ENCODE measurements at regions not wholly inside any gene's neighbourhood (a gene's known extent, or its start where the extent isn't known, plus 50 kb on each side); places are given as distances from the start of the nearest gene placed in this dataset.

DNA sequence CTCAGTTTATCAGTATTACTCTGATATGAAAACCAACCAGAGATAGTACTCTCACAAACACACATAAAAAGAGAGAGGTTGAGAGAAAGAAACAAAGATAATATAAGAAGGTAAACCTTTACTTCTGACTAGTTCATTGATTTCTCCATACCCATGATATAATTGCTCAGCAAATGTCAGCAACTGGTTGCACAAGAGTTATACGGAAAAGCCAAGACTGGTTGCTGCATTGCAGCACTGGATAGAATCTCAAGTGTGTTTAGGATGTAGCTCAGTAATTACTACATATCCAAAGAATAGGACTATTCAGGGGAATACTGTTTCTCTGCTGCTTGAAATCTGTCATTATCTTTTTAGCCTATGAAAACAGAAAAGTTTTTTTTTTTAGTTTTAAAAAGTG is 1332.8 kb downstream of the OLFM4 start:
- TF ChIP-seq, protein P1, sequence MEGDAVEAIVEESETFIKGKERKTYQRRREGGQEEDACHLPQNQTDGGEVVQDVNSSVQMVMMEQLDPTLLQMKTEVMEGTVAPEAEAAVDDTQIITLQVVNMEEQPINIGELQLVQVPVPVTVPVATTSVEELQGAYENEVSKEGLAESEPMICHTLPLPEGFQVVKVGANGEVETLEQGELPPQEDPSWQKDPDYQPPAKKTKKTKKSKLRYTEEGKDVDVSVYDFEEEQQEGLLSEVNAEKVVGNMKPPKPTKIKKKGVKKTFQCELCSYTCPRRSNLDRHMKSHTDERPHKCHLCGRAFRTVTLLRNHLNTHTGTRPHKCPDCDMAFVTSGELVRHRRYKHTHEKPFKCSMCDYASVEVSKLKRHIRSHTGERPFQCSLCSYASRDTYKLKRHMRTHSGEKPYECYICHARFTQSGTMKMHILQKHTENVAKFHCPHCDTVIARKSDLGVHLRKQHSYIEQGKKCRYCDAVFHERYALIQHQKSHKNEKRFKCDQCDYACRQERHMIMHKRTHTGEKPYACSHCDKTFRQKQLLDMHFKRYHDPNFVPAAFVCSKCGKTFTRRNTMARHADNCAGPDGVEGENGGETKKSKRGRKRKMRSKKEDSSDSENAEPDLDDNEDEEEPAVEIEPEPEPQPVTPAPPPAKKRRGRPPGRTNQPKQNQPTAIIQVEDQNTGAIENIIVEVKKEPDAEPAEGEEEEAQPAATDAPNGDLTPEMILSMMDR (IDR thresholded peaks at IDR 0.05; ENCODE audit: poor library complexity, severe bottlenecking): no peak
- TF ChIP-seq EZH2 (IDR thresholded peaks at IDR 0.05; ENCODE audit: borderline replicate concordance, insufficient read depth, low read length, poor library complexity, severe bottlenecking): no peak
- TF ChIP-seq RAD21 (conservative IDR thresholded peaks at IDR 0.05): no peak
- no peak for TF ChIP-seq MXI1 (conservative IDR thresholded peaks at IDR 0.05; ENCODE audit: poor library complexity, severe bottlenecking)
- no peak for TF ChIP-seq EP300 (conservative IDR thresholded peaks at IDR 0.05; ENCODE audit: poor library complexity, severe bottlenecking)
- TF ChIP-seq, protein P2, sequence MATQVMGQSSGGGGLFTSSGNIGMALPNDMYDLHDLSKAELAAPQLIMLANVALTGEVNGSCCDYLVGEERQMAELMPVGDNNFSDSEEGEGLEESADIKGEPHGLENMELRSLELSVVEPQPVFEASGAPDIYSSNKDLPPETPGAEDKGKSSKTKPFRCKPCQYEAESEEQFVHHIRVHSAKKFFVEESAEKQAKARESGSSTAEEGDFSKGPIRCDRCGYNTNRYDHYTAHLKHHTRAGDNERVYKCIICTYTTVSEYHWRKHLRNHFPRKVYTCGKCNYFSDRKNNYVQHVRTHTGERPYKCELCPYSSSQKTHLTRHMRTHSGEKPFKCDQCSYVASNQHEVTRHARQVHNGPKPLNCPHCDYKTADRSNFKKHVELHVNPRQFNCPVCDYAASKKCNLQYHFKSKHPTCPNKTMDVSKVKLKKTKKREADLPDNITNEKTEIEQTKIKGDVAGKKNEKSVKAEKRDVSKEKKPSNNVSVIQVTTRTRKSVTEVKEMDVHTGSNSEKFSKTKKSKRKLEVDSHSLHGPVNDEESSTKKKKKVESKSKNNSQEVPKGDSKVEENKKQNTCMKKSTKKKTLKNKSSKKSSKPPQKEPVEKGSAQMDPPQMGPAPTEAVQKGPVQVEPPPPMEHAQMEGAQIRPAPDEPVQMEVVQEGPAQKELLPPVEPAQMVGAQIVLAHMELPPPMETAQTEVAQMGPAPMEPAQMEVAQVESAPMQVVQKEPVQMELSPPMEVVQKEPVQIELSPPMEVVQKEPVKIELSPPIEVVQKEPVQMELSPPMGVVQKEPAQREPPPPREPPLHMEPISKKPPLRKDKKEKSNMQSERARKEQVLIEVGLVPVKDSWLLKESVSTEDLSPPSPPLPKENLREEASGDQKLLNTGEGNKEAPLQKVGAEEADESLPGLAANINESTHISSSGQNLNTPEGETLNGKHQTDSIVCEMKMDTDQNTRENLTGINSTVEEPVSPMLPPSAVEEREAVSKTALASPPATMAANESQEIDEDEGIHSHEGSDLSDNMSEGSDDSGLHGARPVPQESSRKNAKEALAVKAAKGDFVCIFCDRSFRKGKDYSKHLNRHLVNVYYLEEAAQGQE (IDR thresholded peaks at IDR 0.05; ENCODE audit: borderline replicate concordance): no peak
- no peak for TF ChIP-seq POLR2AphosphoS5 (IDR thresholded peaks at IDR 0.05)
- no peak for TF ChIP-seq SMC3 (conservative IDR thresholded peaks at IDR 0.05; ENCODE audit: poor library complexity)
